Motor neuron (in vitro differentiated cells): ENCODE measurements at regions not wholly inside any gene's neighbourhood (a gene's known extent, or its start where the extent isn't known, plus 50 kb on each side); places are given as distances from the start of the nearest gene placed in this dataset.
"Not testable (repeated sequence)": the region's sequence is repeated elsewhere in the genome, so short reads cannot be mapped to it uniquely, and the experiment has no call there.

ENCODE experiments used
- ATAC-seq, 8 experiments: fragments of 200-7000 bp; cut with Tn5 transposase; replicated peaks in 6 of 8; 2 replicates each; pipeline ENCODE4 v1.8.0; 2021; ENCODE audit warnings: mild to moderate bottlenecking in 8 of 8, moderate library complexity in 8 of 8
- H3K27ac ChIP-seq, 2 donors: fragments of 250-450 bp; sonication (Bioruptor Pico); 2 replicates each; pipeline ENCODE4 v1.9.0; 2021; ENCODE audit warnings: antibody characterized with exemption in 2 of 2, mild to moderate bottlenecking in 2 of 2, moderate library complexity in 1 of 2
- H3K4me1 ChIP-seq, 2 donors: fragments of 250-450 bp; sonication (Bioruptor Pico); replicated peaks in 1 of 2; 2 replicates each; pipeline ENCODE4 v1.6.1; 2021; ENCODE audit warnings: antibody characterized with exemption in 2 of 2, mild to moderate bottlenecking in 2 of 2, moderate library complexity in 1 of 2
- H3K4me3 ChIP-seq, 5 donors: fragments of 250-450 bp; sonication (Bioruptor Pico); 2 replicates each; pipeline ENCODE4 v1.9.0; 2021; ENCODE audit warnings: antibody characterized with exemption in 5 of 5, mild to moderate bottlenecking in 5 of 5, moderate library complexity in 4 of 5
- WGBS, 10 experiments: fragments of 450-650 bp; shearing (Covaris generic); methylation state at CpG; one replicate each; pipeline ENCODE4 v1.0.0; 2022; 5-methylcytosine and 5-hydroxymethylcytosine counted together
- in situ Hi-C, 9 experiments: fragments of 400-800 bp; cut with MboI; loops; one replicate each; pipeline ENCODE4 v1.15.0; 2021; ENCODE audit warnings: low sequenced_read_pairs in 9 of 9, low pct_unique_long_range_greater_than_20kb in 2 of 9; ENCODE audit not compliant: unreplicated experiment in 9 of 9

DNA sequence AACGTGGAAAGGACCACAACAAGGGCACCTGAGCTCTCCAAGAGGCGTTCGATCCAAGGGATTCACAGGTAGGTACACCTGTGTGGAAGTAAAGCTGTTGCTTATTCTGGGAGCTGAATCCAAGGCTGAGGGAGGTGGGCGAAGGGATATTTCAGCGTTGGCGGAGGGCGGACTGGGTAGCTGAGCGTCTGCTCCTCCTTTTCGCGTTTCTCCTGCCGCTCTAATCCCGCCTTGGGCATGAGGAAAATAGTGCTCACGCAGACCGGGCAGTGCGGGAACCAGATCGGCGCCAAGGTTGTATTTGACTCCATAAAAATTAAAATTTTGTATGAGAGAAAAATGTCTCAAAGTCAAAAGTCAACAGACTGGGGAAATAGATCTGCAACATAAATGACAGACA is 3966.2 kb upstream of the OR11H1 start:
- WGBS, 10 experiments, result 16 to 100% (median 54%) methylated on average over 1 to 16 of the region's 17 CpGs
- H3K27ac ChIP-seq, in situ Hi-C loops, ATAC-seq, H3K4me3 ChIP-seq, H3K4me1 ChIP-seq: not testable (repeated sequence)

DNA sequence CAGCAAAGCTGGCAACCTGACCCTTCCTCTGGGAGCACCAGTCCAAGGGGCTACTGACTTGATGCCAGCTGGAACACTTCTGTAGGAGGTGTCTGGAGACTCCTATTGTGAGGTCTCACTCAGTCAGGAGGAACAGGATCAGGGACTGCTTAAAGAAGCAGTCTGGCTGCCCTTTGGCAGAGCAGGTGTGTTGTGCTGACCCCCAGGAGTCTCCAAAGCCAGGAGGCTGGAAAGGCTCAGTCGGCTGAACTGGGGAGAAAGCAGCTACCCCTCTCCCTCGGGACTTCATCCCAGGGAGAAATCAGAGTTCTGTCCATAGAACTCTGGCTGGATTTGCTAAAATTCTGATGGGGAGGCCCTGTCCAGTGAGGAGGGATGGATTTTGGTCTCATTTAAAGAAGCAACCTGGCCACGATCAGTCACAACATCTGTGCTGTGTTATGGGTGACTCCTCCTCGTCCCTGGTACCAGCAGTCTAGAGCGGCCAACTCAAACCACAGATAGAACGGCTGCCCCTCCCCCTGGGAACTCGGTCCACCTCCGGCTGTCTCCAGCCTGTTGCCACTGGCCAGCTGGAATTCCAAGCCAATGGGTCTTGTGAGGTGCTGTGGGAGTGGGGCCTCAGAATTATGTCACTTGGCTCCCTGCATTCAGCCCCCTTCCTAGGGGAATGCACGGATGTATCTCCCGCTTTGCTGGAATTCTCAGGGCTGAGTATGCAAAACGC is 3959.0 kb upstream of the OR11H1 start:
- 7 to 56% (median 31%) methylated on average over 2 to 11 of the region's 11 CpGs for WGBS, 10 experiments
- in situ Hi-C loops, ATAC-seq, H3K4me3 ChIP-seq, H3K4me1 ChIP-seq, H3K27ac ChIP-seq: not testable (repeated sequence)

DNA sequence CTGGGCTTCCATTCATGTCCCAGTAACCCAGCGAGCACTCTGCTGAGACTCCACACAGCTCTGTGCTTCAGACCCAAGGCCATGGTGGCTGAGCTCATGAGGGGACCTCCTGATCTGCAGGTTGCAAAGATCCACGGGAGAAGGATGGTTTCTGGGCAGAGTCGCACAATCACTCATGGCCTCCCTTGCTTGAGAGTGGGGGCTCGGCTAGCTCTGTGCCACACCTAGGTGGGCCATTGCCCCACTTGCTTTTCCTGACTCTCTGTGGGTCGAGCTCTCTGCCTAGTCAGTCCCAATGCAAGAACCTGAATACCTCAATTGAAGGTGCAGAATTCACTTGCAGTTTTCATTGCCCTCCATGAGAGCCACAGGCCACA is 3958.4 kb upstream of the OR11H1 start:
- ATAC-seq, H3K4me1 ChIP-seq, H3K4me3 ChIP-seq, H3K27ac ChIP-seq, in situ Hi-C loops: not testable (repeated sequence)
- WGBS, 10 experiments, result 11 to 67% (median 38%) methylated on average over 1 to 5 of the region's 5 CpGs

DNA sequence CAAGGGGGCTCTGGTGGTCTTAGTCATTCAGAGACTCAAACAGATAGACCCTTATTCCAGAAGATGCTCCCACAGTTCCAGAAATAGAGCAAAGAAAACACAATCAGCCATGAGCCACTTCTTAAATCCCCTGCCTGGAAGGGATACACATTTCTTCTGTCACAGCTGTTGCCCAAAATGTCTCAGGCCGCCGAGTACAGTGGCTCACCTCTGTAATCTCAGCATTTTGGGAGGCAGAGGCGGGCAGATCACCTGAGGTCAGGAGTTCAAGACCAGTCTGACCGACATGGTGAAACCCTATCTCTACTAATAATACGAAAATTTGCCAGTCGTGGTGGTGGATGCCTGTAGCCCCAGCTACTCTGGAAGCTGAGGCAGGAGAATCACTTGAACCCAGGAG is 3954.8 kb upstream of the OR11H1 start:
- H3K4me3 ChIP-seq, H3K4me1 ChIP-seq, ATAC-seq, H3K27ac ChIP-seq, in situ Hi-C loops: not testable (repeated sequence)
- WGBS, 10 experiments, result 0 to 49% (median 22%) methylated on average over 3 to 6 of the region's 6 CpGs

DNA sequence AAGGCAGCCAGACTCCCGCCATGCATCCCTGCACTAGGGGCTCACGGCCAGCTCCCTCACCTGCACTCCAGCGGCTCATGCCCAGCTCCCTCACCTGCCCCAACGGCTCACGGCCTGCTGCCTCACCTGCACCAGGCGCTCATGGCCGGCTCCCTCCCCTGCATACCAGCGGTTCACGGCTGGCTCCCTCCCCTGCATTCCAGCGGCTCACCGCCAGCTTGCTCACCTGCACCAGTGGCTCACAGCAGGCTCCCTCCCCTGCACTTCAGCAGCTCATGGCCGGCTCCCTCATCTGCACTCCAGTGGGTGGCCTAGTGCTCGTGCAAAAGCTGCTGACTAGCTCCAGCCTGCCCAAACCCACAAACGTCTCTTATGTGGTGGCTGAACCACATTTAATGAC is 3953.8 kb upstream of the OR11H1 start:
- not testable (repeated sequence) for ATAC-seq

GRCh38 chr22:11574659-11575058 is 3953.3 kb upstream of the OR11H1 start:
- H3K4me3 ChIP-seq, in situ Hi-C loops, H3K27ac ChIP-seq, ATAC-seq, H3K4me1 ChIP-seq: not testable (repeated sequence)
- WGBS, 10 experiments, result 2 to 37% (median 22%) methylated on average over 3 to 4 of the region's 4 CpGs

More for the DNA sequence above, 3953.8 kb upstream of the OR11H1 start:
- in situ Hi-C loops, H3K4me3 ChIP-seq, H3K4me1 ChIP-seq, H3K27ac ChIP-seq: not testable (repeated sequence)
- WGBS, 10 experiments, result 30 to 68% (median 43%) methylated on average over 2 to 13 of the region's 14 CpGs

GRCh38 chr22:11576740-11577139 is 3951.3 kb upstream of the OR11H1 start:
- H3K4me3 ChIP-seq, H3K4me1 ChIP-seq, in situ Hi-C loops, H3K27ac ChIP-seq, ATAC-seq: not testable (repeated sequence)
- 39 to 73% (median 54%) methylated on average over 7 to 9 of the region's 9 CpGs for WGBS, 10 experiments

- H3K4me1 ChIP-seq, in situ Hi-C loops, H3K4me3 ChIP-seq, ATAC-seq, H3K27ac ChIP-seq: not testable (repeated sequence)
- WGBS, 10 experiments, result 0 to 52% (median 18%) methylated on average over 1 to 7 of the region's 8 CpGs; no CpG with 5 or more reads in 1 of the 10 experiments
Measured at GRCh38 chr22:11578115-11578514, 3949.9 kb upstream of the OR11H1 start.

DNA sequence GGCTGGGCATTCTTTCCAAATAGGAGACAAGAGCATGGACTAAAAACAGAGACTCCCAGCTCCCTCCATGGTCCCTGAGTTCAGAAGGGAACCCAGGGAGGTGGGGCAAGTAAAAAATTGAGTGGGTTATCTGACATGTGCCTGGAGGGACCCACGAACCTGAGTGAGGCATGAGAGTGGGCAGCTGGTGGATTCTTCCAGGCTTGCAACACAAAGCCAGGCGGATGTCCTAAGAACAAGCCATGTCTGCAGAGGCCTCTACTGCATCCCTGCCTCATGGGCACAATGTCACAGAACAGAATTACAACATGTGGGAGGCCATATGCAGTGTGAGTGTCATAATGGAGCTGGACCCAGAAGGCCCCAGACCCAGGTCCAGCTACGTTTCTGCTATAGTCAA is 3949.4 kb upstream of the OR11H1 start:
- H3K27ac ChIP-seq, ATAC-seq, H3K4me1 ChIP-seq, H3K4me3 ChIP-seq, in situ Hi-C loops: not testable (repeated sequence)
- 5 to 48% (median 19%) methylated on average over 2 to 3 of the region's 3 CpGs; no CpG with 5 or more reads in 2 of the 10 experiments for WGBS, 10 experiments

DNA sequence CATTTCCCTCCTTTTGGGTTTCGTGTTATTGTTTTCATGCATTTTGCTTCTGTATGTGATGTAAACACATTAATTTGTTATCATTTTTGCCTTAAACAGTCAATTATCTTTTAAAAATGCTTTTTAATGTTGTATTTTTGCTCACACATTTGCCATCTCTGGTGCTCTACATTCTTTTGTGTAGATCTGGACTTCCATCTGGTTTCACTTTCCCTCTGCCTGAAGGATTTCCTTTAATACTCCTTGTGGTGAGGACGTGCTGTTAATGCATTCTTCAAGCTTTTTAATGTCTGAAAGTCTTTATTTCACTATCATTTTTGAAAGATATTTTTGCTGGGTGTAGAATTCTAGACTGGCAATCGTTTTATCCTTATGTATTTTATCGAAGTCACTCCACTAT is 3945.9 kb upstream of the OR11H1 start:
- 7 to 33% (median 13%) methylated on average over 3 to 4 of the region's 4 CpGs for WGBS, 10 experiments
- peak in 2 of 8 experiments; percentile 29 to 52 for ATAC-seq
- H3K27ac ChIP-seq, H3K4me1 ChIP-seq, in situ Hi-C loops, H3K4me3 ChIP-seq: not testable (repeated sequence)

GRCh38 chr22:11584231-11584630 is 3943.8 kb upstream of the OR11H1 start:
- ATAC-seq, in situ Hi-C loops, H3K4me3 ChIP-seq, H3K27ac ChIP-seq, H3K4me1 ChIP-seq: not testable (repeated sequence)
- WGBS, 10 experiments, result 0 to 19% (median 0%) methylated on average over 1 to 3 of the region's 4 CpGs; no CpG with 5 or more reads in 2 of the 10 experiments

GRCh38 chr22:11594552-11594951 is 3933.4 kb upstream of the OR11H1 start:
- WGBS, 10 experiments, result 0 to 29% (median 0%) methylated on average over 1 to 3 of the region's 4 CpGs; no CpG with 5 or more reads in 4 of the 10 experiments
- H3K4me1 ChIP-seq, H3K27ac ChIP-seq, ATAC-seq, H3K4me3 ChIP-seq, in situ Hi-C loops: not testable (repeated sequence)

- in situ Hi-C loops, H3K4me1 ChIP-seq, ATAC-seq, H3K27ac ChIP-seq, H3K4me3 ChIP-seq: not testable (repeated sequence)
- WGBS, 10 experiments, result 35 to 74% (median 66%) methylated on average over 5 to 30 of the region's 33 CpGs
Measured at GRCh38 chr22:11597666-11598358, 3930.2 kb upstream of the OR11H1 start.
